ENCODE measurements at regions not wholly inside any gene's neighbourhood (a gene's known extent, or its start where the extent isn't known, plus 50 kb on each side); places are given as distances from the start of the nearest gene placed in this dataset.

GRCh38 chr2:6475155-6475940 lies 390.4 kb downstream of the CMPK2 start:
- peaks cover 0 to 10% (median 0%) of the 10 kb centered on the region in 7 donors for H3K27me3 ChIP-seq (replicated peaks in 1 of 7)
- TF ChIP-seq POLR2A (IDR thresholded peaks at IDR 0.05) (no peak), POLR2AphosphoS5 (IDR thresholded peaks at IDR 0.05) (no peak), CTCF (IDR thresholded peaks at IDR 0.05 in 8 of 11, conservative IDR thresholded peaks at IDR 0.05 in 3 of 11) (no peak)
- H3K27ac ChIP-seq: no peak overlapping the region
- DNase-seq: no peak
- H3K36me3 ChIP-seq: no peaks in the 10 kb centered on the region
- no peak overlapping the region for H3K4me3 ChIP-seq
- H3K4me1 ChIP-seq: no peaks in the 10 kb centered on the region
- 70 to 82% (median 75%) methylated on average over 4 of the region's 4 CpGs for WGBS, 5 donors
- intact Hi-C loops (cut with DNase I; ENCODE audit: low total_unique reads): no loop called here
- H3K9me3 ChIP-seq: peaks cover 0 to 14% (median 0%) of the 10 kb centered on the region in 8 donors

- intact Hi-C loops (cut with DNase I; ENCODE audit: low total_unique reads): no loop called here
- no peak overlapping the region for H3K27ac ChIP-seq
- no peak for TF ChIP-seq CTCF (IDR thresholded peaks at IDR 0.05 in 8 of 11, conservative IDR thresholded peaks at IDR 0.05 in 3 of 11)
- TF ChIP-seq POLR2A (IDR thresholded peaks at IDR 0.05): no peak
- no peak for TF ChIP-seq POLR2AphosphoS5 (IDR thresholded peaks at IDR 0.05)
- no peak for DNase-seq
- no peaks in the 10 kb centered on the region for H3K36me3 ChIP-seq
- no peaks in the 10 kb centered on the region for H3K27me3 ChIP-seq (replicated peaks in 1 of 7)
- WGBS, 5 donors: 92 to 95% (median 94%) methylated on average over 4 of the region's 4 CpGs
- H3K4me1 ChIP-seq: no peaks in the 10 kb centered on the region
- H3K4me3 ChIP-seq: no peak overlapping the region
- peaks cover 0 to 24% (median 0%) of the 10 kb centered on the region in 8 donors for H3K9me3 ChIP-seq
Observed at GRCh38 chr2:6480514-6480913, 385.2 kb downstream of the CMPK2 start.

GRCh38 chr2:6482256-6482655 lies 383.5 kb downstream of the CMPK2 start:
- no peaks in the 10 kb centered on the region for H3K27me3 ChIP-seq (replicated peaks in 1 of 7)
- no peaks in the 10 kb centered on the region for H3K36me3 ChIP-seq
- TF ChIP-seq POLR2A (IDR thresholded peaks at IDR 0.05) (no peak), CTCF (IDR thresholded peaks at IDR 0.05 in 8 of 11, conservative IDR thresholded peaks at IDR 0.05 in 3 of 11) (no peak), POLR2AphosphoS5 (IDR thresholded peaks at IDR 0.05) (no peak)
- peaks cover 0 to 24% (median 0%) of the 10 kb centered on the region in 8 donors for H3K9me3 ChIP-seq
- no peak overlapping the region for H3K4me3 ChIP-seq
- intact Hi-C loops (cut with DNase I; ENCODE audit: low total_unique reads): no loop called here
- no peaks in the 10 kb centered on the region for H3K4me1 ChIP-seq
- 71 to 86% (median 75%) methylated on average over 4 of the region's 4 CpGs for WGBS, 5 donors
- no peak for DNase-seq
- no peak overlapping the region for H3K27ac ChIP-seq

- TF ChIP-seq POLR2AphosphoS5 (IDR thresholded peaks at IDR 0.05): no peak
- no peak for TF ChIP-seq POLR2A (IDR thresholded peaks at IDR 0.05)
- TF ChIP-seq CTCF (IDR thresholded peaks at IDR 0.05 in 8 of 11, conservative IDR thresholded peaks at IDR 0.05 in 3 of 11): no peak
- Histone ChIP-seq H3K36me3 (no peaks in the 10 kb centered on the region), H3K27me3 (replicated peaks in 1 of 7) (no peaks in the 10 kb centered on the region), H3K4me1 (no peaks in the 10 kb centered on the region), H3K4me3 (no peak overlapping the region), H3K9me3 (peaks cover 0 to 6% (median 0%) of the 10 kb centered on the region in 8 donors), H3K27ac (no peak overlapping the region)
- WGBS, 5 donors: 66 to 75% (median 71%) methylated on average over 4 of the region's 4 CpGs
- DNase-seq: no peak
- intact Hi-C loops (cut with DNase I; ENCODE audit: low total_unique reads): no loop called here
Observed at GRCh38 chr2:6487765-6488164, 377.9 kb downstream of the CMPK2 start.

Measured in spleen (tissue), 11 donors.